ENCODE measurements at regions not wholly inside any gene's neighbourhood (a gene's known extent, or its start where the extent isn't known, plus 50 kb on each side); places are given as distances from the start of the nearest gene placed in this dataset.
"Not testable (repeated sequence)": the region's sequence is repeated elsewhere in the genome, so short reads cannot be mapped to it uniquely, and the experiment has no call there.

DNA sequence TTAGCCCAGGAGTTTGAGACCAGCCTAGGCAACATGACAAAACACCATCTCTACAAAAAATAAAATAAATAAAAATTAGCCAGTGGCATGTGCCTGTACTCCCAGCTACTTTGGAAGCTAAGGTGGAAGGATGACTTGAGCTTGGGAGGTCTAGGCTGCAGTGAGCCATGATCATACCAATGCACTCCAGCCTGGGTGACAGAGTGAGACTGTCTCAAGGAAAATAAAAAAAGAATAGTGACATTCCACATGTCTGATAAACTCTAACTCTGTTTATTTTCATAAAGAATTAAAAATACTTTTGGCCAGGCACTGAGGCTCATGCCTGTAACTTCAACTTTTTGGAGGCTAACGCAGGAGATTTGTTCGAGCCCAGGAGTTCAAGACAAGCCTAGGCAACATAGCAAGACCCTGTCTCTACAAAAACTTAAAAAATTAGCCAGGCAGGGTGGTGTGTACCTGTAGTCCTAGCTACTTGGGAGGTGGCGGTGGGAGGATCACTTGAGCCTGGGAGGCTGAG lies 115.1 kb downstream of the GJA1 start:
- Histone ChIP-seq H3K27ac (replicated peaks) (no peak overlapping the region), H3K27me3 (ENCODE audit: insufficient read depth, poor library complexity, severe bottlenecking) (no peaks in the 10 kb centered on the region), H3K4me3 (replicated peaks; ENCODE audit: insufficient read depth, low read length) (no peak overlapping the region)
- no peak for DNase-seq (ENCODE audit: low read depth in 1 of 2, low spot score in 1 of 2)
- TF ChIP-seq CTCF (IDR thresholded peaks at IDR 0.05; ENCODE audit: insufficient read depth, low read length) (no peak), POLR2AphosphoS5 (IDR thresholded peaks at IDR 0.05; ENCODE audit: low read depth) (no peak), GABPA (IDR thresholded peaks at IDR 0.05; ENCODE audit: low read depth) (no peak), SPI1 (IDR thresholded peaks at IDR 0.05; ENCODE audit: borderline replicate concordance, low read depth) (no peak)
- TF ChIP-seq, protein P1, sequence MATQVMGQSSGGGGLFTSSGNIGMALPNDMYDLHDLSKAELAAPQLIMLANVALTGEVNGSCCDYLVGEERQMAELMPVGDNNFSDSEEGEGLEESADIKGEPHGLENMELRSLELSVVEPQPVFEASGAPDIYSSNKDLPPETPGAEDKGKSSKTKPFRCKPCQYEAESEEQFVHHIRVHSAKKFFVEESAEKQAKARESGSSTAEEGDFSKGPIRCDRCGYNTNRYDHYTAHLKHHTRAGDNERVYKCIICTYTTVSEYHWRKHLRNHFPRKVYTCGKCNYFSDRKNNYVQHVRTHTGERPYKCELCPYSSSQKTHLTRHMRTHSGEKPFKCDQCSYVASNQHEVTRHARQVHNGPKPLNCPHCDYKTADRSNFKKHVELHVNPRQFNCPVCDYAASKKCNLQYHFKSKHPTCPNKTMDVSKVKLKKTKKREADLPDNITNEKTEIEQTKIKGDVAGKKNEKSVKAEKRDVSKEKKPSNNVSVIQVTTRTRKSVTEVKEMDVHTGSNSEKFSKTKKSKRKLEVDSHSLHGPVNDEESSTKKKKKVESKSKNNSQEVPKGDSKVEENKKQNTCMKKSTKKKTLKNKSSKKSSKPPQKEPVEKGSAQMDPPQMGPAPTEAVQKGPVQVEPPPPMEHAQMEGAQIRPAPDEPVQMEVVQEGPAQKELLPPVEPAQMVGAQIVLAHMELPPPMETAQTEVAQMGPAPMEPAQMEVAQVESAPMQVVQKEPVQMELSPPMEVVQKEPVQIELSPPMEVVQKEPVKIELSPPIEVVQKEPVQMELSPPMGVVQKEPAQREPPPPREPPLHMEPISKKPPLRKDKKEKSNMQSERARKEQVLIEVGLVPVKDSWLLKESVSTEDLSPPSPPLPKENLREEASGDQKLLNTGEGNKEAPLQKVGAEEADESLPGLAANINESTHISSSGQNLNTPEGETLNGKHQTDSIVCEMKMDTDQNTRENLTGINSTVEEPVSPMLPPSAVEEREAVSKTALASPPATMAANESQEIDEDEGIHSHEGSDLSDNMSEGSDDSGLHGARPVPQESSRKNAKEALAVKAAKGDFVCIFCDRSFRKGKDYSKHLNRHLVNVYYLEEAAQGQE (IDR thresholded peaks at IDR 0.05; ENCODE audit: insufficient replicate concordance, low read depth): no peak

DNA sequence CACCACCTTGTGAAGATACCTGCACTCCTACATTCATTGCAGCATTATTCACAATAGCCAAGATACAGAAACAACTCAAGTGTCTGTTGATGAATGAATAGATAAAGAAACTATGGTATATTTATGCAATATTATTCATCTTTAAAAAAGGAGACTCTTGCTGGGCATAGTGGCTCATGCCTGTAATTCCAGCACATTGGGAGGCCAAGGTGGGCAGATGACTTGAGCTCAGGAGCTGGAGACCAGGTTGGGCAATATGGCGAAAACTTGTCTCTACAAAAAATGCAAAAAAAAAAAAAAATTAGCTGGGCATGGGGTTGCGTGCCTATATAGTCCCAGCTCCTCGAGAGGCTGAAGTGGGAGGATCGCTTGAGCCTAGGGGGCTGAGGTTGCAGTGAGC lies 119.8 kb downstream of the GJA1 start:
- no peaks in the 10 kb centered on the region for H3K27me3 ChIP-seq (ENCODE audit: insufficient read depth, poor library complexity, severe bottlenecking)
- H3K4me3 ChIP-seq (replicated peaks; ENCODE audit: insufficient read depth, low read length): no peak overlapping the region
- TF ChIP-seq CTCF (IDR thresholded peaks at IDR 0.05; ENCODE audit: insufficient read depth, low read length) (no peak), POLR2AphosphoS5 (IDR thresholded peaks at IDR 0.05; ENCODE audit: low read depth) (no peak), GABPA (IDR thresholded peaks at IDR 0.05; ENCODE audit: low read depth) (no peak), SPI1 (IDR thresholded peaks at IDR 0.05; ENCODE audit: borderline replicate concordance, low read depth) (no peak)
- TF ChIP-seq, protein P1 (IDR thresholded peaks at IDR 0.05; ENCODE audit: insufficient replicate concordance, low read depth): no peak
- no peak for DNase-seq (ENCODE audit: low read depth in 1 of 2, low spot score in 1 of 2)
- no peak overlapping the region for H3K27ac ChIP-seq (replicated peaks)

DNA sequence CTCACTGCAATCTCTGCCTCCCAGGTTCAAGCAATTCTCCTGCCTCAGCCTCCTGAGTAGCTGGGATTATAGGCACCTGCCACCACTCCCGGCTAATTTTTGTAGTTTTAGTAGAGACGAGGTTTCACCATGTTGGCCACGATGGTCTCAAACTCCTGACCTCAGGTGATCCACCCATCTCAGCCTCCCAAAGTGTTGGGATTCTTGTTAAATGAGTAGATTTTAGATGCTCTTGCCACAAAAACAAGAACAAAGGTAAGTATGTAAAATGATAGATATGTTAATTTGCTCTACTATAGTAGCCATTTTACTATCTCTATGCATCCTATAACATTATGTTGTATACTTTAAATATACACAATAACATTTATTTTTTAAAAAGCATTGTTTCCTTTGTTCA lies 120.7 kb downstream of the GJA1 start:
- H3K27me3 ChIP-seq (ENCODE audit: insufficient read depth, poor library complexity, severe bottlenecking); H3K4me3 ChIP-seq (replicated peaks; ENCODE audit: insufficient read depth, low read length); DNase-seq (ENCODE audit: low read depth in 1 of 2, low spot score in 1 of 2); H3K27ac ChIP-seq (replicated peaks): not testable (repeated sequence)

- H3K4me3 ChIP-seq (replicated peaks; ENCODE audit: insufficient read depth, low read length): no peak overlapping the region
- H3K27me3 ChIP-seq (ENCODE audit: insufficient read depth, poor library complexity, severe bottlenecking): no peaks in the 10 kb centered on the region
- DNase-seq (ENCODE audit: low read depth in 1 of 2, low spot score in 1 of 2): no peak
- TF ChIP-seq SPI1 (IDR thresholded peaks at IDR 0.05; ENCODE audit: borderline replicate concordance, low read depth): no peak
- TF ChIP-seq, protein P1 (IDR thresholded peaks at IDR 0.05; ENCODE audit: insufficient replicate concordance, low read depth): no peak
- TF ChIP-seq GABPA (IDR thresholded peaks at IDR 0.05; ENCODE audit: low read depth): no peak
- no peak for TF ChIP-seq CTCF (IDR thresholded peaks at IDR 0.05; ENCODE audit: insufficient read depth, low read length)
- no peak for TF ChIP-seq POLR2AphosphoS5 (IDR thresholded peaks at IDR 0.05; ENCODE audit: low read depth)
- no peak overlapping the region for H3K27ac ChIP-seq (replicated peaks)
These were observed 121.9 kb downstream of the GJA1 start for GRCh38 chr6:121557146-121557940.
